Osteocyte (in vitro differentiated cells): ENCODE measurements at regions not wholly inside any gene's neighbourhood (a gene's known extent, or its start where the extent isn't known, plus 50 kb on each side); places are given as distances from the start of the nearest gene placed in this dataset.

Experiments
- DNase-seq: peaks from one replicate; pipeline ENCODE4 v3.0.0; 2021; ENCODE audit warnings: mixed read lengths; ENCODE audit not compliant: unreplicated experiment; ENCODE audit errors: extremely low spot score
- H3K27ac Mint-ChIP-seq: one replicate; pipeline ENCODE4 v1.8.0; 2021; ENCODE audit warnings: mild to moderate bottlenecking, mixed read lengths; ENCODE audit not compliant: unreplicated experiment
- H3K27me3 Mint-ChIP-seq: one replicate; pipeline ENCODE4 v1.8.0; 2021; ENCODE audit warnings: mixed read lengths; ENCODE audit not compliant: unreplicated experiment
- H3K36me3 Mint-ChIP-seq: one replicate; pipeline ENCODE4 v1.8.0; 2021; ENCODE audit warnings: mixed read lengths; ENCODE audit not compliant: unreplicated experiment
- H3K4me1 Mint-ChIP-seq: one replicate; pipeline ENCODE4 v1.8.0; 2021; ENCODE audit warnings: mixed read lengths; ENCODE audit not compliant: unreplicated experiment
- H3K4me3 Mint-ChIP-seq: one replicate; pipeline ENCODE4 v1.8.0; 2021; ENCODE audit warnings: mild to moderate bottlenecking, moderate library complexity, mixed read lengths; ENCODE audit not compliant: unreplicated experiment
- H3K9me3 Mint-ChIP-seq: one replicate; pipeline ENCODE4 v1.8.0; 2021; ENCODE audit warnings: mixed read lengths; ENCODE audit not compliant: unreplicated experiment
- CTCF ChIP-seq: fragments of 200-600 bp; sonication (generic); IDR thresholded peaks from 2 replicates; pipeline ENCODE4 v1.5.0; 2021; ENCODE audit warnings: antibody characterized with exemption, mild to moderate bottlenecking, moderate library complexity

GRCh38 chr13:97873398-97873797 is 80.1 kb upstream of the IPO5 start:
- no peak for TF ChIP-seq CTCF
- H3K27me3 Mint-ChIP-seq, result no peaks in the 10 kb centered on the region
- DNase-seq, result no peak
- H3K9me3 Mint-ChIP-seq, result no peaks in the 10 kb centered on the region
- H3K4me1 Mint-ChIP-seq, result peaks cover 3% of the 10 kb centered on the region
- H3K27ac Mint-ChIP-seq, result no peak overlapping the region
- H3K4me3 Mint-ChIP-seq, result no peak overlapping the region
- H3K36me3 Mint-ChIP-seq, result no peaks in the 10 kb centered on the region

GRCh38 chr13:97875218-97875617 is 78.3 kb upstream of the IPO5 start:
- no peaks in the 10 kb centered on the region for H3K27me3 Mint-ChIP-seq
- H3K36me3 Mint-ChIP-seq, result no peaks in the 10 kb centered on the region
- no peak overlapping the region for H3K4me3 Mint-ChIP-seq
- H3K4me1 Mint-ChIP-seq, result peaks cover 19% of the 10 kb centered on the region
- H3K9me3 Mint-ChIP-seq, result no peaks in the 10 kb centered on the region
- TF ChIP-seq CTCF, result no peak
- no peak overlapping the region for H3K27ac Mint-ChIP-seq
- no peak for DNase-seq

- no peaks in the 10 kb centered on the region for H3K36me3 Mint-ChIP-seq
- TF ChIP-seq CTCF, result no peak
- DNase-seq, result no peak
- no peaks in the 10 kb centered on the region for H3K9me3 Mint-ChIP-seq
- H3K4me1 Mint-ChIP-seq, result peaks cover 26% of the 10 kb centered on the region
- H3K27me3 Mint-ChIP-seq, result no peaks in the 10 kb centered on the region
- H3K4me3 Mint-ChIP-seq, result no peak overlapping the region
- no peak overlapping the region for H3K27ac Mint-ChIP-seq
Measured at GRCh38 chr13:97875911-97876310, 77.6 kb upstream of the IPO5 start.

GRCh38 chr13:97878431-97879375 is 74.8 kb upstream of the IPO5 start:
- Mint-ChIP-seq H3K27ac (peak overlapping the region; percentile 86), H3K27me3 (no peaks in the 10 kb centered on the region), H3K36me3 (no peaks in the 10 kb centered on the region), H3K4me3 (no peak overlapping the region), H3K4me1 (peaks cover 30% of the 10 kb centered on the region), H3K9me3 (no peaks in the 10 kb centered on the region)
- no peak for TF ChIP-seq CTCF
- no peak for DNase-seq

- no peak for DNase-seq
- no peak for TF ChIP-seq CTCF
Measured at GRCh38 chr13:97879646-97880310, 73.7 kb upstream of the IPO5 start.

More at GRCh38 chr13:97879646-97880310, 73.7 kb upstream of the IPO5 start:
- Mint-ChIP-seq H3K27ac (peak overlapping the region; percentile 86), H3K27me3 (no peaks in the 10 kb centered on the region), H3K9me3 (no peaks in the 10 kb centered on the region), H3K4me3 (peak overlapping the region; percentile 8), H3K4me1 (peaks cover 30% of the 10 kb centered on the region), H3K36me3 (no peaks in the 10 kb centered on the region)
